ENCODE measurements at regions not wholly inside any gene's neighbourhood (a gene's known extent, or its start where the extent isn't known, plus 50 kb on each side); places are given as distances from the start of the nearest gene placed in this dataset.
"Not testable (repeated sequence)": the region's sequence is repeated elsewhere in the genome, so short reads cannot be mapped to it uniquely, and the experiment has no call there.

- DNase-seq: peak; percentile 61
Observed at GRCh38 chr3:139202226-139202958, 141.4 kb upstream of the MRPS22 start.

DNA sequence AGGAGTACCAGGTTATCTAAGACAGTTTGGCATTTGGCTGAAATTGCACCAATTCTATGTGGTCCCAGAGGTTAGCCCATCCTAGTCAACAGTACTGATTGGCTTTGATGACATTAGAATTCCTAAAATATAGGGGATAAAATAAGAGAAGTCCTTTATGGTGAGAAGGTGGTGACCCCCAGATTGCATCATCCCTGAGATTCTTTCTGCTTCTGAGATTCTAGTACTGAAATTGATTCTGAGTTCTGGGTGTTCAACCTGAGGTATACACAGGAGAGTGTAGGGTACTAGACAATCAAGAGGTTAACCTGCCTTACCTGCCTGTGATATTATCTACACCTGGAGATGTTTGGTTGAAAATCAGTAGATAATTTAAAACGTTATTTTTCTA is 140.9 kb upstream of the MRPS22 start:
- DNase-seq: no peak

GRCh38 chr3:139203752-139204151 is 140.1 kb upstream of the MRPS22 start:
- no peak for DNase-seq

DNA sequence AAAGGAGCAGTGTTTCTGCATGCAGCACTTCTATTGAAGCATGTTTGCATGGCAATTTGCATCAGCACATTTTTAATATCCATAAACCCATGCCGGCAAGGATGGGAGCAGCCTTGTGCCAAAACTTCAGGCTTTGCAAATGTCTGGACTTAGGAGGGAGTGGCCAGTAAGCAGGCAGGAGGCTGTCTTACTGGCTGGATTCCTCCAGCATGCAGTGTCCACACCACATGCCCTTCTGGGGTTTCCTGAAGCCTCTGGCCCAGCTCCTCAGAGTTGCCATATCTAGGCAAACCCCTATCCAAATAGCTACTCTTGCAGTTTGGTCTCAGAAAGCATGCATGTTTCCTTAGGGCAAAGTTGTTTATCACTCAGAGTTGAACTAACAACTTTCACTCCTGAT is 139.1 kb upstream of the MRPS22 start:
- DNase-seq: no peak

- DNase-seq: no peak
Observed at GRCh38 chr3:139213936-139214335, 129.9 kb upstream of the MRPS22 start.

DNA sequence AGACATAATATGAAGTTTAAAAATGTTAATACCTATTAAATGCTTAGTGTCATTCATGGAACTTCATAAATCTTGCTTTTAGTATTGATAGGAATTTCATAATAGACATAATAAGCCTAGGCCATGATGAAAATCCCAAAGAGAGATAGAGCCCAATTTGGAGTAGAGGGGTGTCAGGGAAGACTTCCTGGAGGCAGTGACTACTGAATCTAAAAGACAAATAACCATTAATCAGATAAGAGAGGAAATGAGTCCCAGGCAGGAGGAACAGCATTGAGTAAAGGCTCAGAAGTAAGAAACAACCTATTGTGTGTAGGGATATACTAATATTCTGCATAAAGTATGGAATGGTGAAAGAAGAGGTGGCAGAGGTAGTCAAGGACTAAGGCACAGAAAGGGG is 126.9 kb upstream of the MRPS22 start:
- no peak for DNase-seq

- DNase-seq: no peak
Observed at GRCh38 chr3:139217633-139218032, 126.2 kb upstream of the MRPS22 start.

DNA sequence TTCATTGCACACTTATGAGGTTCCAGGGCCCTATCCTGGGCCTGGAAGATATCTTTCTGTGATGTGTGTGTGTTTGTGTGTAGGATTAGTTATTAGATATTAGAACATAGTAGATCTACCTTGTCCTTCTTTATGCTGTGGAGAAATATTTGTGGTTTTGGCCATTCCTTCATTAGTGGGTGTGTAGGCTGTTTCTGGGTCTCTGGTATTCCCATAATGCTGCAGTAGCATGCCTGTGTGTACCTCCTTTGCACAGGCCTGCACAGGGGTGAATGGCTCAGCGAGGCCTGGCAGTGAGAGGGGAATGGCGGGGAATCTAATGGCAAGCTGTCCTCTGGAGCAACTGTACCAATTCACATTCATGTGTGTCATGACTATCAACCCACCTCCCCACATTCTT is 125.8 kb upstream of the MRPS22 start:
- no peak for DNase-seq

- no peak for DNase-seq
Observed at GRCh38 chr3:139219463-139219862, 124.4 kb upstream of the MRPS22 start.

- DNase-seq: peak; percentile 54
Observed at GRCh38 chr3:139222100-139222657, 121.6 kb upstream of the MRPS22 start.

GRCh38 chr3:139225548-139225947 is 118.3 kb upstream of the MRPS22 start:
- DNase-seq: no peak

DNA sequence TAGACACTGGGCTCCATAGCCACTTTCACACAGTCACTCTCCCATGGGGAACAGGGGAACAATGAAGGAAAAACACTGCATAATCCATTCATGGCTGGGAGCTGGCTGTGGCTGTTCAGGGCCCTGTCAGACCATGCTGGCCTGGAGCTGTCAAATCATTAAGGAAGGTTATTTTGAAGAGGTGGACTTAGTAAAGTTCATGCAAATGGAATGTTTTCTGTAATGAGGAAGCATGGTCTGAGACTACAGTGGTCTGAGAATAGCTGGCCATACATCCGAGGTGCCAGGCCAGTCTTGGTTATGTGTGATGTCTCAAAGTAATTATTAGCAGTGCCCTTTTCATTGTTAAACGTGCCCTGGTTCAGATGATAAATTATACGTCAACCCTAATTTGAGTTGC is 117.1 kb upstream of the MRPS22 start:
- DNase-seq: no peak

DNA sequence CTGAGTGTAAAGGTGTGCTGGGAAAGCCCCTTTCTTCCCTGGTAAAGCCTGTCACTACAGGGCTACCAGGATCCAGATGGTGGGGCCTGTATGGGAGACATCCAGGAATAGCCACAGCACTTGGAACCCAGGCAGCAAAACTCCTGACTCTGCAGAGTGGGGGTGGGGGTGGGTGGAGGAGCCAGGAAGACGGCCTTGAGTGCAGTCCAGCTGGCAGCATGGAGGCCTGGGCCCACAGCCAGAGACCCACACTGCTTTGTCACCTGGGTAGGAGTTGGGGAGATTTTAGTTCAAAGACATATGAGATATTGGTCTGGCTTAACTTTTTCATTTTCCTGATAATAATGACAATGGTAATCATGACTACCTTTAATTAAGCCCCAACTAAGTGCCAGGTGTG is 116.7 kb upstream of the MRPS22 start:
- peak; percentile 4 for DNase-seq

DNA sequence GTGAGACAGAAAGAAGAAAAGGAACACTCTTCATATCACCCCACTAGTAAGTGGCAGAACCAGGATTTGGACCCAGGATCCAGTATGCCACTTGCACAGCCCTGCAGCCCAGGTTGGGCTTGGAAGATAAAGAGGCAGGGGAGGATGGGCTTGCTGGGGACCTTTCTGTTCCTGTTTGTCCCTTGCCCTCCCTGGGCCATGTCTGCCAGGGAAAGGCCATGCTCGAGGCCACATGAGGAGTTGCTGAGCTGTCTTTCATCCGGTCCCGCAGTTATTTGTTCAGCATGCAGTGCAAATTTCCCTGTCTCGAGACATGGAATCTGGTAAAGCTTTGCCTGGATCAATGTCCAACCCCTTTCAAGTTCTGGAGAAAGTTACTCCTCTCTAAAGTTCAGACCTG is 116.0 kb upstream of the MRPS22 start:
- DNase-seq: no peak

GRCh38 chr3:139230391-139230790 is 113.4 kb upstream of the MRPS22 start:
- no peak for DNase-seq

GRCh38 chr3:139231555-139232281 is 112.1 kb upstream of the MRPS22 start:
- DNase-seq: no peak

DNA sequence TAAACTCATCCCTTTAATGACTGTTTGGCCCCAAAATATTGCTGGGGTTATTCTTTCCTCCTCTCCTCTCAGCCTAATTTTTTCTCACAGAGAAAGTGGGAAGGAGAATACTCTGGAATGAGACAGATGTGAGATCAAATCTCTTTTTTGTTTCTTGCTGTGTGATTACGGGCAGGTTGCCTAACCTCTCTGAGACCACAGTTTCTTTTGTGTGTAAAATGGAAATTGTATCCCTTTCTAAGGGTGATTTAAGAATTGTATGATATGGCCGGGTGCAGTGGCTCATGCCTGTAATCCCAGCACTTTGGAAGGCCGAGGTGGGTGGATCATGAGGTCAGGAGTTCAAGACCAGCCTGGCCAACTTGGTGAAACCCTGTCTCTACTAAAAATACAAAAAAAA is 111.5 kb upstream of the MRPS22 start:
- DNase-seq: not testable (repeated sequence)

GRCh38 chr3:139234491-139234890 is 109.3 kb upstream of the MRPS22 start:
- DNase-seq: no peak

DNA sequence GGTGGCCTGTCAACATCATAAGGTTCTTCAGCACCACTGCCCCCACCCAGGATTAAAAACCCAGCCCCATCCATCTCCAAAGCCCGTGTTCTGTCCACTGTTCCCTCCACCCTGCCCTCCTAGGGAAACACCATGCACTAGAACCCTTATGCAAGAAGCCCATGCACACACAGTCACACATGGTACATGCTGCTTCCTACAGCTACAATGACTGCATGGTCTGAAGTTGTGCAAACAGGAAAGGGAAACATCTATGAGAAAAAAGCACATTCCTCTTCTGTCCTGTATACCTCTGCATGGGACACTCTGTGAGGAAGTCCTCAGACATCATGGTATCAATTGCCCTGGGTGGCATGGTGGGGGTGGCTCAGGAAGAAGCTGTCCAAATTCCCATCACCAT is 108.6 kb upstream of the MRPS22 start:
- DNase-seq: no peak

GRCh38 chr3:139236336-139236735 is 107.5 kb upstream of the MRPS22 start:
- DNase-seq: no peak

GRCh38 chr3:139238281-139239030 is 105.4 kb upstream of the MRPS22 start:
- DNase-seq: no peak

DNA sequence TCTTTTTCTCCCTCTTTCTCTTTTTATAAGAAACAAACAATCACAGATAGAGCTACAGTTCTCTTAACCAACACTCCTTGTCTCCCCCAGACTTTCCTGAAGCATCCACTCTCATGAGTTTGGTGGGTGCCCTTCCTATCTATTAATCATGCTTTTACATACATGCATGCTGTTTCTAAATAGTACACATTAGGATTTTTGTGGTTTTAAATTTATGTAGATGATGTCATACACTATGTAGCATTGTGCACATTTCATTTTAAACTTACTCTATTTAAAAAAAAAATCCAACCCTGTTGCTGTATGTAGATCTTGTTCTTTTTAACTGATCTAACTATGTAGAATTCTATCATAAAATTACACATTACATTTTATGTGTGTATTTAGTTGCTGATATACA is 104.3 kb upstream of the MRPS22 start:
- no peak for DNase-seq

DNA sequence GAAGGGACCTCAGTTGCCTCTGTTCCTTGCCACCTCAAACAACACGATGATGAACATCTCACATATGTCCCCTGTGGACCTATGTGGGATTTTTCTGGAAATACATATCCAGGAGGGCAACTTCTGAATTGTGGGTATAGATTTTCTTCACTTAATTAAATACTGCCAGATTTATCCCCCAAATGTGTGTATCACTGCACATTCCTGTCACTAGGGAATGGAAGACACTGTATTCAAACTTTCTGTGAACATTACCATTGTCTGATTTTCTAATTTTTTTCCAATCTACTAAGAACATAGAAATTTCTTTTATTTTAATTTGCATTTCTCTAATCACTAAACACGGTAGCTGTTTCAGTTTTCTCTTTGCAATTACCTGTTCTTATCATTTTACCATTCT is 102.0 kb upstream of the MRPS22 start:
- DNase-seq: no peak

DNA sequence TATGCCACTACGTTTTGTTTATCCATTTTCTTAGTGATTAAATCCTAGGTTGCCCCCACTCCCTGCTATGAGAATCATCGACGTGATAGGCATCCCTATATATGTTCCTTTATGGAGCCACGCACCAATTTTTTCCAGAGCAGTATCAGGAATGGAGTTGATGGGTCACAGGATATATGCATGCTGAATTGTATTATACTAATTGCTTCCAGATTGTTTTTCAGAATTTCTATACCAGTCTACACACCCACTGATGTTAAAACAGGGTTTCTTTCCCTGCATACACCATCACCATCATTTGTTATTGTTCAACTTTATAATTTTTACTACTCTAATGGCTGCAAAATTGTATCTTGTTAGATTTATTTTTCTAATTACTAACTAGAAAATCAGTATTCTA is 100.1 kb upstream of the MRPS22 start:
- DNase-seq: no peak
